ENCODE measurements at regions not wholly inside any gene's neighbourhood (a gene's known extent, or its start where the extent isn't known, plus 50 kb on each side); places are given as distances from the start of the nearest gene placed in this dataset.

- TF ChIP-seq CTCF (IDR thresholded peaks at IDR 0.05) (no peak), POLR2AphosphoS5 (IDR thresholded peaks at IDR 0.05) (no peak), POLR2A (IDR thresholded peaks at IDR 0.05) (no peak), EP300 (IDR thresholded peaks at IDR 0.05) (no peak)
Measured at GRCh38 chr13:42454749-42455148, 119.2 kb upstream of the TNFSF11 start.
